ENCODE measurements at regions not wholly inside any gene's neighbourhood (a gene's known extent, or its start where the extent isn't known, plus 50 kb on each side); places are given as distances from the start of the nearest gene placed in this dataset.

- Histone ChIP-seq H3K4me1 (ENCODE audit: control insufficient read depth, insufficient read depth, low read length) (no peaks in the 10 kb centered on the region), H3K4me3 (no peak overlapping the region), H3K36me3 (ENCODE audit: control insufficient read depth in 2 of 2, insufficient read depth in 2 of 2, low read length in 1 of 2) (no peaks in the 10 kb centered on the region), H4K20me1 (ENCODE audit: control insufficient read depth, insufficient read depth) (no peaks in the 10 kb centered on the region), H2AFZ (ENCODE audit: control insufficient read depth, low read depth, low read length) (no peak overlapping the region), H3K9me3 (replicated peaks; ENCODE audit: control insufficient read depth, insufficient read depth, low read length) (no peaks in the 10 kb centered on the region), H3K79me2 (ENCODE audit: control insufficient read depth, insufficient read depth, low read length) (no peaks in the 10 kb centered on the region), H3K27ac (ENCODE audit: control insufficient read depth, insufficient read depth) (no peak overlapping the region), H3K9ac (ENCODE audit: control insufficient read depth, insufficient read depth, low read length) (no peak overlapping the region), H3K4me2 (ENCODE audit: control insufficient read depth, insufficient read depth) (no peak overlapping the region), H3K27me3 (replicated peaks in 1 of 2; ENCODE audit: control insufficient read depth in 2 of 2, insufficient read depth in 2 of 2, low read length in 1 of 2) (no peaks in the 10 kb centered on the region)
- CTCF ChIA-PET = no interaction called here
- ATAC-seq (no peak), DNase-seq (ENCODE audit: low read depth, low spot score) (no peak), FAIRE-seq (no peak)
- intact Hi-C loops (cut with micrococcal nuclease; ENCODE audit: unreplicated experiment) (loop anchor here (10.0 kb wide), 2 partner anchors 499 to 709 kb away; no protein-coding TSS in a partner anchor), in situ Hi-C loops (cut with MboI) (no loop called here)
- BruUV-seq (replicated peaks) = no TSS peak
- TF ChIP-seq PKNOX1 (IDR thresholded peaks at IDR 0.05) (no peak), TBL1XR1 (IDR thresholded peaks at IDR 0.05; ENCODE audit: low read depth, low read length) (no peak), RAD51 (IDR thresholded peaks at IDR 0.05) (no peak), ASH2L (IDR thresholded peaks at IDR 0.05; ENCODE audit: borderline replicate concordance, low read depth) (no peak), BCL3 (IDR thresholded peaks at IDR 0.05; ENCODE audit: borderline replicate concordance, insufficient read depth, low read depth, low read length, poor library complexity, severe bottlenecking) (no peak), REST (IDR thresholded peaks at IDR 0.05; ENCODE audit: low read depth, low read length) (no peak), PBX3 (IDR thresholded peaks at IDR 0.05; ENCODE audit: insufficient replicate concordance, low read depth, low read length) (no peak), YBX1 (IDR thresholded peaks at IDR 0.05) (no peak), ZBTB11 (CRISPR knock-in tag; IDR thresholded peaks at IDR 0.05) (no peak), RUNX3 (IDR thresholded peaks at IDR 0.05; ENCODE audit: low read length) (no peak), MYC (IDR thresholded peaks at IDR 0.05; ENCODE audit: insufficient read depth, insufficient read length, insufficient replicate concordance, low read length, severe bottlenecking) (no peak), SUZ12 (IDR thresholded peaks at IDR 0.05; ENCODE audit: unreplicated experiment) (no peak), GATAD2B (conservative IDR thresholded peaks at IDR 0.05; ENCODE audit: low read depth) (no peak)
- SMC1A ChIA-PET (ENCODE audit: uncharacterized antibody, unreplicated experiment) = interaction anchor here (0.7 kb wide), 1 partner anchor 546 kb away, joined by 3 read pairs; no protein-coding TSS in a partner anchor
- POLR2A ChIA-PET = no interaction called here
- WGBS (ENCODE audit: insufficient coverage, insufficient replicate concordance, low lambda C conversion rate, missing lambda C conversion rate) = 0% methylated on average over 2 of the region's 2 CpGs
- RAD21 ChIA-PET (ENCODE audit: unreplicated experiment) = no interaction called here
These were observed 379.1 kb downstream of the GALC start for GRCh38 chr14:87613881-87614280.
